GM18870 (cell line): ENCODE measurements at regions not wholly inside any gene's neighbourhood (a gene's known extent, or its start where the extent isn't known, plus 50 kb on each side); places are given as distances from the start of the nearest gene placed in this dataset.
"Not testable (repeated sequence)": the region's sequence is repeated elsewhere in the genome, so short reads cannot be mapped to it uniquely, and the experiment has no call there.

Experiments
- ATAC-seq: cut with Tn5 transposase; IDR thresholded peaks from one replicate; pipeline ENCODE4 v1.9.1; 2021; ENCODE audit warnings: moderate library complexity; ENCODE audit not compliant: unreplicated experiment

- no peak for ATAC-seq
Observed at GRCh38 chr6:139698526-139699176, 324.2 kb upstream of the CITED2 start.

- not testable (repeated sequence) for ATAC-seq
Observed at GRCh38 chr6:139697856-139698255, 323.4 kb upstream of the CITED2 start.

GRCh38 chr6:139696991-139697390 lies 322.5 kb upstream of the CITED2 start:
- not testable (repeated sequence) for ATAC-seq

GRCh38 chr6:139695361-139695760 lies 320.9 kb upstream of the CITED2 start:
- no peak for ATAC-seq

- ATAC-seq: no peak
Observed at GRCh38 chr6:139693735-139694134, 319.3 kb upstream of the CITED2 start.

GRCh38 chr6:139690007-139690406 lies 315.6 kb upstream of the CITED2 start:
- no peak for ATAC-seq

GRCh38 chr6:139687055-139687454 lies 312.6 kb upstream of the CITED2 start:
- no peak for ATAC-seq

- ATAC-seq: no peak
Observed at GRCh38 chr6:139686308-139686707, 311.9 kb upstream of the CITED2 start.

GRCh38 chr6:139685009-139685408 lies 310.6 kb upstream of the CITED2 start:
- no peak for ATAC-seq

GRCh38 chr6:139680819-139681218 lies 306.4 kb upstream of the CITED2 start:
- ATAC-seq: no peak

- no peak for ATAC-seq
Observed at GRCh38 chr6:139679516-139680179, 305.2 kb upstream of the CITED2 start.

- ATAC-seq: no peak
Observed at GRCh38 chr6:139676718-139677117, 302.3 kb upstream of the CITED2 start.

GRCh38 chr6:139666284-139666683 lies 291.8 kb upstream of the CITED2 start:
- no peak for ATAC-seq

- no peak for ATAC-seq
Observed at GRCh38 chr6:139663996-139664395, 289.5 kb upstream of the CITED2 start.

- ATAC-seq: no peak
Observed at GRCh38 chr6:139659711-139660110, 285.3 kb upstream of the CITED2 start.

- no peak for ATAC-seq
Observed at GRCh38 chr6:139659196-139659595, 284.7 kb upstream of the CITED2 start.

- no peak for ATAC-seq
Observed at GRCh38 chr6:139657119-139657518, 282.7 kb upstream of the CITED2 start.

- no peak for ATAC-seq
Observed at GRCh38 chr6:139655783-139656705, 281.6 kb upstream of the CITED2 start.

- no peak for ATAC-seq
Observed at GRCh38 chr6:139654888-139655782, 280.7 kb upstream of the CITED2 start.

- no peak for ATAC-seq
Observed at GRCh38 chr6:139654309-139654708, 279.9 kb upstream of the CITED2 start.

GRCh38 chr6:139653111-139653510 lies 278.7 kb upstream of the CITED2 start:
- ATAC-seq: no peak
